ENCODE measurements at regions not wholly inside any gene's neighbourhood (a gene's known extent, or its start where the extent isn't known, plus 50 kb on each side); places are given as distances from the start of the nearest gene placed in this dataset.

DNA sequence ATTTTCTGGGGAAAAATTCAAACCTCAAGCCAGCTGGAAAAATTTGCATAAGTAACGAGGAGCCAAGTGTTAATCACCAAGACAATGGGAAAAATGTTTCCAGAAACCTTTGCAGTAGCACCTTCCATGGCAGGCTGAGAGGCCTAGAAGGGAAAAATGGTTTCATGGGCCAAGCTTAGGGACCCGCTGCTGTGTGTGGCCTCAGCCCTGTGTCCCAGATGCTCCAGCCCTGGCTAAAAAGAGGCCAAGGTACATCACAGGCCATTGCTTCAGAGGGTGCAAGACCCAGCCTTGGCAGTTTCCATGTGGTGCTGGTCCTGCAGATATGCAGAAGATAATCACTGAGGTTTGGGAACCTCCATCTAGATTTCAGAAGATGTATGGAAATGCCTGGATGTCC, 98.3 kb upstream of the NWD2 start:
- TF ChIP-seq POLR2A (IDR thresholded peaks at IDR 0.05; ENCODE audit: low read depth, low read length) (no peak), EZH2 (IDR thresholded peaks at IDR 0.05; ENCODE audit: borderline replicate concordance, low read depth, low read length, severe bottlenecking) (no peak), MYC (IDR thresholded peaks at IDR 0.05; ENCODE audit: low read depth, low read length) (no peak)
- TF ChIP-seq, protein P1, sequence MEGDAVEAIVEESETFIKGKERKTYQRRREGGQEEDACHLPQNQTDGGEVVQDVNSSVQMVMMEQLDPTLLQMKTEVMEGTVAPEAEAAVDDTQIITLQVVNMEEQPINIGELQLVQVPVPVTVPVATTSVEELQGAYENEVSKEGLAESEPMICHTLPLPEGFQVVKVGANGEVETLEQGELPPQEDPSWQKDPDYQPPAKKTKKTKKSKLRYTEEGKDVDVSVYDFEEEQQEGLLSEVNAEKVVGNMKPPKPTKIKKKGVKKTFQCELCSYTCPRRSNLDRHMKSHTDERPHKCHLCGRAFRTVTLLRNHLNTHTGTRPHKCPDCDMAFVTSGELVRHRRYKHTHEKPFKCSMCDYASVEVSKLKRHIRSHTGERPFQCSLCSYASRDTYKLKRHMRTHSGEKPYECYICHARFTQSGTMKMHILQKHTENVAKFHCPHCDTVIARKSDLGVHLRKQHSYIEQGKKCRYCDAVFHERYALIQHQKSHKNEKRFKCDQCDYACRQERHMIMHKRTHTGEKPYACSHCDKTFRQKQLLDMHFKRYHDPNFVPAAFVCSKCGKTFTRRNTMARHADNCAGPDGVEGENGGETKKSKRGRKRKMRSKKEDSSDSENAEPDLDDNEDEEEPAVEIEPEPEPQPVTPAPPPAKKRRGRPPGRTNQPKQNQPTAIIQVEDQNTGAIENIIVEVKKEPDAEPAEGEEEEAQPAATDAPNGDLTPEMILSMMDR (IDR thresholded peaks at IDR 0.05; ENCODE audit: extremely low read depth in 1 of 2, insufficient read depth in 1 of 2, low read depth in 1 of 2, low read length in 2 of 2), result no peak
